NCI-H2171 treated with DMSO at 0.1 percent for 48 hours (cell line): ENCODE measurements at regions not wholly inside any gene's neighbourhood (a gene's known extent, or its start where the extent isn't known, plus 50 kb on each side); places are given as distances from the start of the nearest gene placed in this dataset.
"Not testable (repeated sequence)": the region's sequence is repeated elsewhere in the genome, so short reads cannot be mapped to it uniquely, and the experiment has no call there.

Experiments
- DNase-seq: peaks from one replicate; lab custom pipeline; 2025; lab: John Stamatoyannopoulos, UW

GRCh38 chr20:19026121-19026878, 186.1 kb upstream of the SLC24A3 start:
- no peak for DNase-seq

GRCh38 chr20:19026901-19027644, 185.4 kb upstream of the SLC24A3 start:
- peak; percentile 24 for DNase-seq

- DNase-seq, result no peak
Observed at GRCh38 chr20:19027971-19028370, 184.5 kb upstream of the SLC24A3 start.

- DNase-seq, result no peak
Observed at GRCh38 chr20:19041787-19042186, 170.7 kb upstream of the SLC24A3 start.

GRCh38 chr20:19045371-19045770, 167.1 kb upstream of the SLC24A3 start:
- DNase-seq, result no peak

- DNase-seq, result peak; percentile 54
Observed at GRCh38 chr20:19047040-19047950, 165.1 kb upstream of the SLC24A3 start.

GRCh38 chr20:19047951-19048296, 164.5 kb upstream of the SLC24A3 start:
- peak; percentile 54 for DNase-seq

GRCh38 chr20:19048995-19049501, 163.4 kb upstream of the SLC24A3 start:
- no peak for DNase-seq

- DNase-seq, result no peak
Observed at GRCh38 chr20:19049514-19049913, 162.9 kb upstream of the SLC24A3 start.

GRCh38 chr20:19056909-19057308, 155.5 kb upstream of the SLC24A3 start:
- no peak for DNase-seq

GRCh38 chr20:19064788-19065187, 147.7 kb upstream of the SLC24A3 start:
- not testable (repeated sequence) for DNase-seq

GRCh38 chr20:19067986-19068385, 144.5 kb upstream of the SLC24A3 start:
- no peak for DNase-seq

GRCh38 chr20:19070026-19070425, 142.4 kb upstream of the SLC24A3 start:
- DNase-seq, result no peak

GRCh38 chr20:19070681-19071445, 141.6 kb upstream of the SLC24A3 start:
- no peak for DNase-seq

- DNase-seq, result no peak
Observed at GRCh38 chr20:19071446-19071725, 141.1 kb upstream of the SLC24A3 start.

- no peak for DNase-seq
Observed at GRCh38 chr20:19071902-19072498, 140.4 kb upstream of the SLC24A3 start.

- DNase-seq, result no peak
Observed at GRCh38 chr20:19072988-19073387, 139.5 kb upstream of the SLC24A3 start.

- no peak for DNase-seq
Observed at GRCh38 chr20:19073584-19074218, 138.7 kb upstream of the SLC24A3 start.

- DNase-seq, result no peak
Observed at GRCh38 chr20:19074356-19074755, 138.1 kb upstream of the SLC24A3 start.

- DNase-seq, result no peak
Observed at GRCh38 chr20:19074828-19075516, 137.5 kb upstream of the SLC24A3 start.
